ENCODE measurements at regions not wholly inside any gene's neighbourhood (a gene's known extent, or its start where the extent isn't known, plus 50 kb on each side); places are given as distances from the start of the nearest gene placed in this dataset.

GRCh38 chr16:6892966-6893365 lies 439.7 kb upstream of the RBFOX1 start:
- Histone ChIP-seq H3K4me3 (ENCODE audit: low read depth, low read length) (no peak overlapping the region), H3K36me3 (ENCODE audit: control insufficient read depth in 2 of 2, insufficient read depth in 1 of 2, low read length in 2 of 2) (no peaks in the 10 kb centered on the region), H3K27ac (ENCODE audit: extremely low read depth, low read depth, low read length) (no peak overlapping the region), H3K9me3 (ENCODE audit: control insufficient read depth, insufficient read depth, low read depth, low read length) (no peaks in the 10 kb centered on the region), H3K4me1 (ENCODE audit: control insufficient read depth, insufficient read depth, low read length) (no peaks in the 10 kb centered on the region)
- no peak for TF ChIP-seq ZNF660 (tag by site-specific recombination; IDR thresholded peaks at IDR 0.05)
- no peak for TF ChIP-seq ZNF274 (IDR thresholded peaks at IDR 0.05; ENCODE audit: low read length)
- no peak for TF ChIP-seq ZNF274 (tag by site-specific recombination; IDR thresholded peaks at IDR 0.05; ENCODE audit: borderline replicate concordance)
- TF ChIP-seq ZNF549 (tag by site-specific recombination; IDR thresholded peaks at IDR 0.05): no peak
- TF ChIP-seq ZNF548 (tag by site-specific recombination; IDR thresholded peaks at IDR 0.05): no peak
- no peak for TF ChIP-seq REST (tag by site-specific recombination; IDR thresholded peaks at IDR 0.05)
- CTCF ChIA-PET: no interaction called here
- POLR2A ChIA-PET: interaction anchor here (0.5 kb wide), 1 partner anchor 261 kb away, joined by 3 read pairs; no protein-coding TSS in a partner anchor

DNA sequence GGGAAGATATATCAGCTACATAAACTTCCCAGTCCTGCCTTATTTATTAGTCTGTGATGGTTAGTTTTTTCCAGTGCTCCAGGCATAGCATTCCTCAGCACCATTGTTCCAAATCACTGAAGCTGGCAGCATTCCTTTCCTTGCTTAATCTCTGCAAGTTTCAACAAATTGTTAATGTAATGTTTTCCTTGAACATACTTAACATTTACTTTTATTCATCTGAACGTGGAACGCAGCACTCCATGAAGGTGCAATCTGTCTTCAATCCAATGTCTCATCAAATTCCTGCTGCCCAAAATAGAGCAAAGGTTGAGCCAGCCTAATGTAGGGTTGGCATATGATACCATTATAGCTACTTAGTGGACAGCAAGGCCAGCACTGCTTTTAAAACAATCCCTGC lies 441.1 kb upstream of the RBFOX1 start:
- no peaks in the 10 kb centered on the region for H3K4me1 ChIP-seq (ENCODE audit: control insufficient read depth, insufficient read depth, low read length)
- no peak overlapping the region for H3K27ac ChIP-seq (ENCODE audit: extremely low read depth, low read depth, low read length)
- H3K36me3 ChIP-seq (ENCODE audit: control insufficient read depth in 2 of 2, insufficient read depth in 1 of 2, low read length in 2 of 2): no peaks in the 10 kb centered on the region
- ChIA-PET CTCF (no interaction called here), POLR2A (no interaction called here)
- TF ChIP-seq REST (tag by site-specific recombination; IDR thresholded peaks at IDR 0.05): no peak
- TF ChIP-seq ZBTB7A (tag by site-specific recombination; IDR thresholded peaks at IDR 0.05; ENCODE audit: low read depth): no peak
- TF ChIP-seq ZNF623 (tag by site-specific recombination; IDR thresholded peaks at IDR 0.05): no peak
- TF ChIP-seq, protein P1, sequence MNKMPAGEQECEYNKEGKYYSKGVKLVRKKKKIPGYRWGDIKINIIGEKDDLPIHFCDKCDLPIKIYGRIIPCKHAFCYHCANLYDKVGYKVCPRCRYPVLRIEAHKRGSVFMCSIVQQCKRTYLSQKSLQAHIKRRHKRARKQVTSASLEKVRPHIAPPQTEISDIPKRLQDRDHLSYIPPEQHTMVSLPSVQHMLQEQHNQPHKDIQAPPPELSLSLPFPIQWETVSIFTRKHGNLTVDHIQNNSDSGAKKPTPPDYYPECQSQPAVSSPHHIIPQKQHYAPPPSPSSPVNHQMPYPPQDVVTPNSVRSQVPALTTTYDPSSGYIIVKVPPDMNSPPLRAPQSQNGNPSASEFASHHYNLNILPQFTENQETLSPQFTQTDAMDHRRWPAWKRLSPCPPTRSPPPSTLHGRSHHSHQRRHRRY (tag by site-specific recombination; IDR thresholded peaks at IDR 0.05): no peak
- TF ChIP-seq ZNF404 (tag by site-specific recombination; IDR thresholded peaks at IDR 0.05): no peak
- H3K9me3 ChIP-seq (ENCODE audit: control insufficient read depth, insufficient read depth, low read depth, low read length): no peaks in the 10 kb centered on the region
- no peak overlapping the region for H3K4me3 ChIP-seq (ENCODE audit: low read depth, low read length)

- Histone ChIP-seq H3K4me1 (ENCODE audit: control insufficient read depth, insufficient read depth, low read length) (no peaks in the 10 kb centered on the region), H3K4me3 (ENCODE audit: low read depth, low read length) (no peak overlapping the region), H3K36me3 (ENCODE audit: control insufficient read depth in 2 of 2, insufficient read depth in 1 of 2, low read length in 2 of 2) (no peaks in the 10 kb centered on the region), H3K27ac (ENCODE audit: extremely low read depth, low read depth, low read length) (no peak overlapping the region), H3K9me3 (ENCODE audit: control insufficient read depth, insufficient read depth, low read depth, low read length) (no peaks in the 10 kb centered on the region)
- ChIA-PET POLR2A (no interaction called here), CTCF (no interaction called here)
- TF ChIP-seq ZFP3 (tag by site-specific recombination; IDR thresholded peaks at IDR 0.05; ENCODE audit: low read depth) (no peak), ZNF292 (tag by site-specific recombination; IDR thresholded peaks at IDR 0.05; ENCODE audit: borderline replicate concordance, low read depth) (no peak), ZBTB44 (tag by site-specific recombination; IDR thresholded peaks at IDR 0.05) (no peak), ZNF112 (tag by site-specific recombination; IDR thresholded peaks at IDR 0.05) (no peak), ZNF555 (tag by site-specific recombination; conservative IDR thresholded peaks at IDR 0.05) (no peak), EGR2 (tag by site-specific recombination; IDR thresholded peaks at IDR 0.05; ENCODE audit: low read depth) (no peak), ZNF280C (tag by site-specific recombination; IDR thresholded peaks at IDR 0.05) (no peak)
- TF ChIP-seq, protein P2, sequence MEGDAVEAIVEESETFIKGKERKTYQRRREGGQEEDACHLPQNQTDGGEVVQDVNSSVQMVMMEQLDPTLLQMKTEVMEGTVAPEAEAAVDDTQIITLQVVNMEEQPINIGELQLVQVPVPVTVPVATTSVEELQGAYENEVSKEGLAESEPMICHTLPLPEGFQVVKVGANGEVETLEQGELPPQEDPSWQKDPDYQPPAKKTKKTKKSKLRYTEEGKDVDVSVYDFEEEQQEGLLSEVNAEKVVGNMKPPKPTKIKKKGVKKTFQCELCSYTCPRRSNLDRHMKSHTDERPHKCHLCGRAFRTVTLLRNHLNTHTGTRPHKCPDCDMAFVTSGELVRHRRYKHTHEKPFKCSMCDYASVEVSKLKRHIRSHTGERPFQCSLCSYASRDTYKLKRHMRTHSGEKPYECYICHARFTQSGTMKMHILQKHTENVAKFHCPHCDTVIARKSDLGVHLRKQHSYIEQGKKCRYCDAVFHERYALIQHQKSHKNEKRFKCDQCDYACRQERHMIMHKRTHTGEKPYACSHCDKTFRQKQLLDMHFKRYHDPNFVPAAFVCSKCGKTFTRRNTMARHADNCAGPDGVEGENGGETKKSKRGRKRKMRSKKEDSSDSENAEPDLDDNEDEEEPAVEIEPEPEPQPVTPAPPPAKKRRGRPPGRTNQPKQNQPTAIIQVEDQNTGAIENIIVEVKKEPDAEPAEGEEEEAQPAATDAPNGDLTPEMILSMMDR (tag by site-specific recombination; IDR thresholded peaks at IDR 0.05): no peak
Measured at GRCh38 chr16:6888531-6888930, 444.1 kb upstream of the RBFOX1 start.

All from HEK293 (cell line).